ENCODE measurements at regions not wholly inside any gene's neighbourhood (a gene's known extent, or its start where the extent isn't known, plus 50 kb on each side); places are given as distances from the start of the nearest gene placed in this dataset.

GRCh38 chr18:25843791-25844190, 246.6 kb downstream of the SS18 start:
- H2AFZ ChIP-seq (ENCODE audit: low read depth, low read length), result no peak overlapping the region
- H3K27me3 ChIP-seq (ENCODE audit: insufficient read depth, low read length, poor library complexity), result peaks cover 7% of the 10 kb centered on the region
- H3K4me1 ChIP-seq (ENCODE audit: insufficient read depth, low read length), result peaks cover 12% of the 10 kb centered on the region; the same call in 1 of the 2 replicates
- H3K4me2 ChIP-seq (ENCODE audit: insufficient read depth, low read length), result no peak overlapping the region
- H3K9me3 ChIP-seq (ENCODE audit: insufficient read depth, low read length, severe bottlenecking), result no peaks in the 10 kb centered on the region
- H3K27ac ChIP-seq (ENCODE audit: low read length), result no peak overlapping the region
- H3K79me2 ChIP-seq (ENCODE audit: insufficient read depth, low read length), result no peaks in the 10 kb centered on the region
- H3K9ac ChIP-seq (ENCODE audit: low read depth, low read length), result no peak overlapping the region
- H3K36me3 ChIP-seq (ENCODE audit: insufficient read depth, low read length), result no peaks in the 10 kb centered on the region
- TF ChIP-seq, protein P1, sequence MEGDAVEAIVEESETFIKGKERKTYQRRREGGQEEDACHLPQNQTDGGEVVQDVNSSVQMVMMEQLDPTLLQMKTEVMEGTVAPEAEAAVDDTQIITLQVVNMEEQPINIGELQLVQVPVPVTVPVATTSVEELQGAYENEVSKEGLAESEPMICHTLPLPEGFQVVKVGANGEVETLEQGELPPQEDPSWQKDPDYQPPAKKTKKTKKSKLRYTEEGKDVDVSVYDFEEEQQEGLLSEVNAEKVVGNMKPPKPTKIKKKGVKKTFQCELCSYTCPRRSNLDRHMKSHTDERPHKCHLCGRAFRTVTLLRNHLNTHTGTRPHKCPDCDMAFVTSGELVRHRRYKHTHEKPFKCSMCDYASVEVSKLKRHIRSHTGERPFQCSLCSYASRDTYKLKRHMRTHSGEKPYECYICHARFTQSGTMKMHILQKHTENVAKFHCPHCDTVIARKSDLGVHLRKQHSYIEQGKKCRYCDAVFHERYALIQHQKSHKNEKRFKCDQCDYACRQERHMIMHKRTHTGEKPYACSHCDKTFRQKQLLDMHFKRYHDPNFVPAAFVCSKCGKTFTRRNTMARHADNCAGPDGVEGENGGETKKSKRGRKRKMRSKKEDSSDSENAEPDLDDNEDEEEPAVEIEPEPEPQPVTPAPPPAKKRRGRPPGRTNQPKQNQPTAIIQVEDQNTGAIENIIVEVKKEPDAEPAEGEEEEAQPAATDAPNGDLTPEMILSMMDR (IDR thresholded peaks at IDR 0.05; ENCODE audit: borderline replicate concordance, extremely low read depth, low read length, poor library complexity, severe bottlenecking), result no peak
- no peak for TF ChIP-seq EZH2 (IDR thresholded peaks at IDR 0.05; ENCODE audit: borderline replicate concordance, low read depth, low read length, severe bottlenecking)
- DNase-seq (peak; percentile 52), ATAC-seq (ENCODE audit: insufficient read depth, low read depth) (peak; percentile 96)
- H3K4me3 ChIP-seq (ENCODE audit: low read depth in 1 of 2, low read length in 2 of 2), result no peak overlapping the region
- H4K20me1 ChIP-seq (ENCODE audit: insufficient read depth, low read length), result no peaks in the 10 kb centered on the region

DNA sequence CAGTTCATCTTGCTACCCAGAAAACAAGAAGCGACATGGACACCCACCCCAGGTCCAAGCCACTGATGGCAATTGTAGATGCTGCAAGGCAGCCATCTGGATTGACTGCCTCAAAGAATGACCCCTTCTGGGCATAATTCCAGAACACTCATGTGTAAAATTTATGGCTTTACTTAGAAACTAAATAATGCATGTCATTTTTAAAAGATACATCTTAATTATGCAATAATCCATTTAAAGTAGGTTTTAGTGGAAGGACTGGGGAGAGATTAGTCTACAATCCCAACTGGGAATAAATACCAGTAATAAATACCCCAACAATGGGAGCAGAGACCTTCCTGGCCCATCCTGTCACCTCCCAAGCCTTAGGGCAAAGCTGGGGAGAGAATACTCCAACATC, 247.7 kb downstream of the SS18 start:
- DNase-seq, result no peak
- Histone ChIP-seq H3K4me1 (ENCODE audit: insufficient read depth, low read length) (peaks cover 12% of the 10 kb centered on the region; the same call in 1 of the 2 replicates), H3K9ac (ENCODE audit: low read depth, low read length) (no peak overlapping the region), H3K4me2 (ENCODE audit: insufficient read depth, low read length) (no peak overlapping the region), H2AFZ (ENCODE audit: low read depth, low read length) (no peak overlapping the region), H4K20me1 (ENCODE audit: insufficient read depth, low read length) (no peaks in the 10 kb centered on the region), H3K27me3 (ENCODE audit: insufficient read depth, low read length, poor library complexity) (peaks cover 7% of the 10 kb centered on the region), H3K27ac (ENCODE audit: low read length) (no peak overlapping the region), H3K4me3 (ENCODE audit: low read depth in 1 of 2, low read length in 2 of 2) (no peak overlapping the region), H3K9me3 (ENCODE audit: insufficient read depth, low read length, severe bottlenecking) (no peaks in the 10 kb centered on the region), H3K79me2 (ENCODE audit: insufficient read depth, low read length) (no peaks in the 10 kb centered on the region), H3K36me3 (ENCODE audit: insufficient read depth, low read length) (no peaks in the 10 kb centered on the region)
- no peak for ATAC-seq (ENCODE audit: insufficient read depth, low read depth)
- TF ChIP-seq, protein P1 (IDR thresholded peaks at IDR 0.05; ENCODE audit: borderline replicate concordance, extremely low read depth, low read length, poor library complexity, severe bottlenecking), result no peak
- no peak for TF ChIP-seq EZH2 (IDR thresholded peaks at IDR 0.05; ENCODE audit: borderline replicate concordance, low read depth, low read length, severe bottlenecking)

DNA sequence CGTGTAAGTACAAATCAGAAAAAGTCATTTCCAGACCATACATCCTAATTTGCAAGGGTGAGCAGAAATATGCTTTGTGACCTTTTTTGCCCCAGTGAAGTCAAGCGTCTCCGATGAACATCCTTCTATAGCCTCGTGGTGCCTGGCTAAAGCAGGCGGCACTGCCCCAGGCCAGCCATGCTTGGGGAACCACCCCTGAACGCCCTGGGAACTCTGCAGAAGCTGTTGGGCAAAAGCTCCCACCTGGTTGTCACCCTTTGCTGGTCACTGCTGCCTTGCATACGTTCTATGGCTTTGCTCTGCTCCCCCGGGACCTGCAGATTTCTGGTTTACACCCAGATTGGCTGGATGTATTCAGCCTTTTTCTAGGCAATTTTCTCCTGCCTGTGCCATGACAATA, 256.4 kb downstream of the SS18 start:
- TF ChIP-seq, protein P1 (IDR thresholded peaks at IDR 0.05; ENCODE audit: borderline replicate concordance, extremely low read depth, low read length, poor library complexity, severe bottlenecking), result no peak
- TF ChIP-seq EZH2 (IDR thresholded peaks at IDR 0.05; ENCODE audit: borderline replicate concordance, low read depth, low read length, severe bottlenecking), result no peak
- Histone ChIP-seq H3K9ac (ENCODE audit: low read depth, low read length) (no peak overlapping the region), H2AFZ (ENCODE audit: low read depth, low read length) (no peak overlapping the region), H3K27ac (ENCODE audit: low read length) (no peak overlapping the region), H3K79me2 (ENCODE audit: insufficient read depth, low read length) (no peaks in the 10 kb centered on the region), H3K4me3 (ENCODE audit: low read depth in 1 of 2, low read length in 2 of 2) (no peak overlapping the region), H3K9me3 (ENCODE audit: insufficient read depth, low read length, severe bottlenecking) (no peaks in the 10 kb centered on the region), H4K20me1 (ENCODE audit: insufficient read depth, low read length) (no peaks in the 10 kb centered on the region), H3K27me3 (ENCODE audit: insufficient read depth, low read length, poor library complexity) (no peaks in the 10 kb centered on the region), H3K36me3 (ENCODE audit: insufficient read depth, low read length) (no peaks in the 10 kb centered on the region), H3K4me1 (ENCODE audit: insufficient read depth, low read length) (no peaks in the 10 kb centered on the region), H3K4me2 (ENCODE audit: insufficient read depth, low read length) (no peak overlapping the region)
- DNase-seq (no peak), ATAC-seq (ENCODE audit: insufficient read depth, low read depth) (no peak)
